ENCODE measurements at regions not wholly inside any gene's neighbourhood (a gene's known extent, or its start where the extent isn't known, plus 50 kb on each side); places are given as distances from the start of the nearest gene placed in this dataset.

- Mint-ChIP-seq H3K36me3 (ENCODE audit: unreplicated experiment) (peaks cover 21% of the 10 kb centered on the region), H3K4me3 (ENCODE audit: unreplicated experiment) (no peak overlapping the region), H3K27ac (ENCODE audit: unreplicated experiment) (no peak overlapping the region), H3K27me3 (ENCODE audit: unreplicated experiment) (peaks cover 11% of the 10 kb centered on the region), H3K4me1 (ENCODE audit: low read depth, unreplicated experiment) (peaks cover 3% of the 10 kb centered on the region), H3K9me3 (ENCODE audit: unreplicated experiment) (peaks cover 10% of the 10 kb centered on the region)
- DNase-seq = no peak
- TF ChIP-seq CTCF (IDR thresholded peaks at IDR 0.05; ENCODE audit: partially characterized antibody, unreplicated experiment) = no peak
Measured at GRCh38 chr10:78331391-78331922, 297.8 kb downstream of the RPS24 start.

- TF ChIP-seq CTCF (IDR thresholded peaks at IDR 0.05; ENCODE audit: partially characterized antibody, unreplicated experiment) = no peak
- peaks cover 8% of the 10 kb centered on the region for H3K9me3 Mint-ChIP-seq (ENCODE audit: unreplicated experiment)
- peaks cover 3% of the 10 kb centered on the region for H3K4me1 Mint-ChIP-seq (ENCODE audit: low read depth, unreplicated experiment)
- no peak overlapping the region for H3K4me3 Mint-ChIP-seq (ENCODE audit: unreplicated experiment)
- H3K27ac Mint-ChIP-seq (ENCODE audit: unreplicated experiment) = no peak overlapping the region
- H3K27me3 Mint-ChIP-seq (ENCODE audit: unreplicated experiment) = peaks cover 14% of the 10 kb centered on the region
- H3K36me3 Mint-ChIP-seq (ENCODE audit: unreplicated experiment) = peaks cover 17% of the 10 kb centered on the region
- DNase-seq = no peak
Measured at GRCh38 chr10:78332012-78332411, 298.3 kb downstream of the RPS24 start.

- H3K36me3 Mint-ChIP-seq (ENCODE audit: unreplicated experiment) = peaks cover 13% of the 10 kb centered on the region
- no peak overlapping the region for H3K4me3 Mint-ChIP-seq (ENCODE audit: unreplicated experiment)
- peaks cover 4% of the 10 kb centered on the region for H3K9me3 Mint-ChIP-seq (ENCODE audit: unreplicated experiment)
- H3K27me3 Mint-ChIP-seq (ENCODE audit: unreplicated experiment) = peaks cover 11% of the 10 kb centered on the region
- H3K4me1 Mint-ChIP-seq (ENCODE audit: low read depth, unreplicated experiment) = peaks cover 3% of the 10 kb centered on the region
- TF ChIP-seq CTCF (IDR thresholded peaks at IDR 0.05; ENCODE audit: partially characterized antibody, unreplicated experiment) = no peak
- DNase-seq = no peak
- peak overlapping the region; percentile 4 for H3K27ac Mint-ChIP-seq (ENCODE audit: unreplicated experiment)
Measured at GRCh38 chr10:78332657-78333056, 299.0 kb downstream of the RPS24 start.

- DNase-seq = no peak
- no peak overlapping the region for H3K27ac Mint-ChIP-seq (ENCODE audit: unreplicated experiment)
- peaks cover 3% of the 10 kb centered on the region for H3K4me1 Mint-ChIP-seq (ENCODE audit: low read depth, unreplicated experiment)
- peaks cover 4% of the 10 kb centered on the region for H3K9me3 Mint-ChIP-seq (ENCODE audit: unreplicated experiment)
- H3K27me3 Mint-ChIP-seq (ENCODE audit: unreplicated experiment) = peaks cover 7% of the 10 kb centered on the region
- H3K36me3 Mint-ChIP-seq (ENCODE audit: unreplicated experiment) = peaks cover 15% of the 10 kb centered on the region
- no peak for TF ChIP-seq CTCF (IDR thresholded peaks at IDR 0.05; ENCODE audit: partially characterized antibody, unreplicated experiment)
- H3K4me3 Mint-ChIP-seq (ENCODE audit: unreplicated experiment) = no peak overlapping the region
Measured at GRCh38 chr10:78333362-78334143, 299.9 kb downstream of the RPS24 start.

GRCh38 chr10:78335371-78335690 is 301.7 kb downstream of the RPS24 start:
- H3K27me3 Mint-ChIP-seq (ENCODE audit: unreplicated experiment) = peaks cover 13% of the 10 kb centered on the region

More at GRCh38 chr10:78335371-78335690, 301.7 kb downstream of the RPS24 start:
- H3K36me3 Mint-ChIP-seq (ENCODE audit: unreplicated experiment) = peaks cover 14% of the 10 kb centered on the region
- peaks cover 4% of the 10 kb centered on the region for H3K9me3 Mint-ChIP-seq (ENCODE audit: unreplicated experiment)
- no peak overlapping the region for H3K4me3 Mint-ChIP-seq (ENCODE audit: unreplicated experiment)
- TF ChIP-seq CTCF (IDR thresholded peaks at IDR 0.05; ENCODE audit: partially characterized antibody, unreplicated experiment) = no peak
- H3K4me1 Mint-ChIP-seq (ENCODE audit: low read depth, unreplicated experiment) = peaks cover 3% of the 10 kb centered on the region
- H3K27ac Mint-ChIP-seq (ENCODE audit: unreplicated experiment) = no peak overlapping the region
- no peak for DNase-seq
